OCI-LY1 (cell line): ENCODE measurements at regions not wholly inside any gene's neighbourhood (a gene's known extent, or its start where the extent isn't known, plus 50 kb on each side); places are given as distances from the start of the nearest gene placed in this dataset.
"Not testable (repeated sequence)": the region's sequence is repeated elsewhere in the genome, so short reads cannot be mapped to it uniquely, and the experiment has no call there.

Experiments used
- H2AFZ ChIP-seq: fragments of 200-600 bp; sonication (generic), shearing (Covaris generic); 2 replicates; pipeline ENCODE4 v1.6.0; 2014; ENCODE audit warnings: antibody characterized with exemption, mild to moderate bottlenecking, low read length
- H3F3A ChIP-seq: fragments of 200-600 bp; sonication (generic), shearing (Covaris generic); 2 replicates; pipeline ENCODE4 v1.6.0; 2014; ENCODE audit warnings: mild to moderate bottlenecking, antibody characterized with exemption, low read length, moderate library complexity; ENCODE audit not compliant: insufficient read depth
- H3K27ac ChIP-seq: fragments of 200-600 bp; sonication (generic); 2 replicates; pipeline ENCODE4 v1.5.1; 2014; ENCODE audit warnings: low read length, mixed run types, mild to moderate bottlenecking, low read depth; ENCODE audit not compliant: poor library complexity, severe bottlenecking
- H3K27me3 ChIP-seq: fragments of 200-600 bp; sonication (generic); 2 replicates; pipeline ENCODE4 v1.6.0; 2014; ENCODE audit warnings: antibody characterized with exemption, mild to moderate bottlenecking, low read length, moderate library complexity; ENCODE audit not compliant: insufficient read depth
- H3K36me3 ChIP-seq: fragments of 200-600 bp; sonication (generic); 2 replicates; pipeline ENCODE4 v1.6.1; 2014; ENCODE audit warnings: mild to moderate bottlenecking, antibody characterized with exemption, low read length, moderate library complexity, mixed read lengths; ENCODE audit not compliant: insufficient read depth
- H3K4me1 ChIP-seq: fragments of 200-600 bp; sonication (generic); 2 replicates; pipeline ENCODE4 v1.5.1; 2014; ENCODE audit warnings: mild to moderate bottlenecking, low read length, moderate library complexity; ENCODE audit not compliant: insufficient read depth, severe bottlenecking
- H3K4me2 ChIP-seq: fragments of 200-600 bp; sonication (generic), shearing (Covaris generic); 2 replicates; pipeline ENCODE4 v1.6.1; 2014; ENCODE audit warnings: low read length
- H3K4me3 ChIP-seq: fragments of 200-600 bp; sonication (generic); 2 replicates; pipeline ENCODE4 v1.5.1; 2014; ENCODE audit warnings: low read length, low read depth, mild to moderate bottlenecking, mixed read lengths; ENCODE audit not compliant: poor library complexity, severe bottlenecking
- H3K79me2 ChIP-seq: fragments of 200-600 bp; shearing (Covaris generic); 2 replicates; pipeline ENCODE4 v1.6.1; 2016; ENCODE audit warnings: mixed run types, low read length, mixed read lengths; ENCODE audit not compliant: insufficient read depth
- H3K9ac ChIP-seq: fragments of 200-600 bp; sonication (generic), shearing (Covaris generic); 2 replicates; pipeline ENCODE4 v1.6.1; 2014; ENCODE audit warnings: mild to moderate bottlenecking, low read length, mixed read lengths
- H3K9me2 ChIP-seq: fragments of 200-600 bp; sonication (generic), shearing (Covaris generic); 2 replicates; pipeline ENCODE4 v1.6.1; 2014; ENCODE audit warnings: low read depth, mild to moderate bottlenecking, low read length, mixed read lengths
- H3K9me3 ChIP-seq: fragments of 200-600 bp; shearing (Covaris generic); 2 replicates; pipeline ENCODE4 v1.6.1; 2014; ENCODE audit warnings: low read length, mixed read lengths
- H4K20me1 ChIP-seq: fragments of 200-600 bp; sonication (generic), shearing (Covaris generic); 2 replicates; pipeline ENCODE4 v1.6.0; 2016; ENCODE audit warnings: mild to moderate bottlenecking, low read length; ENCODE audit not compliant: insufficient read depth
- EZH2 ChIP-seq: fragments of 200-600 bp; sonication (generic), shearing (Covaris generic); IDR thresholded peaks from 2 replicates; pipeline ENCODE4 v1.8.0; 2017; ENCODE audit warnings: borderline replicate concordance, mixed run types, mild to moderate bottlenecking, antibody characterized with exemption, low read length, moderate library complexity, mixed read lengths
- TF ChIP-seq, protein P1 (sequence below): fragments of 200-600 bp; sonication (generic), shearing (Covaris generic); IDR thresholded peaks from 2 replicates; pipeline ENCODE4 v1.5.1; 2017; ENCODE audit warnings: mild to moderate bottlenecking, antibody characterized with exemption, low read length, moderate library complexity, mixed read lengths

DNA sequence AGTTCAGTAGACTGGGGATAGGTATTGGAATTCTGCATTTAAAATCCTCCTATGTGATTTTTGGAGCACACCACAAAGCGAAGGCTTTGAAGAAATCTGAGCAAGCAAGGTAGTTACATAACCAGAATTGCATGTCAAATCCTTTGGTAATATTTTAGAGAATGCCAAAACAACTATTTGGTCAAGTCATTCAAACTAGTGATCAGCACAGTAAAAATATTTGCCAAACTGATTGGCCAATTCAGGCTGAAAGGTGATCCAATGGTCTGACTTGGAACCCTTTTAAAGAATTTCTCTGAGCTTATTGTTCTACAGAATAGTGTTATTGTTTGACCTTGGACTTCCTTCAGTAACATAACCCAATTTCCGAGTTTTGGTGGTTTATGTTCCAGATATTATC lies 214.2 kb upstream of the ETAA1 start:
- Histone ChIP-seq H3K9me3 (no peaks in the 10 kb centered on the region), H3K36me3 (no peaks in the 10 kb centered on the region), H3K79me2 (no peaks in the 10 kb centered on the region), H3K4me2 (no peak overlapping the region), H3K4me3 (no peak overlapping the region), H4K20me1 (no peaks in the 10 kb centered on the region), H2AFZ (no peak overlapping the region), H3K9ac (no peak overlapping the region), H3K4me1 (no peaks in the 10 kb centered on the region), H3K27ac (no peak overlapping the region), H3K27me3 (no peaks in the 10 kb centered on the region), H3F3A (no peaks in the 10 kb centered on the region), H3K9me2 (no peaks in the 10 kb centered on the region)
- TF ChIP-seq, protein P1, sequence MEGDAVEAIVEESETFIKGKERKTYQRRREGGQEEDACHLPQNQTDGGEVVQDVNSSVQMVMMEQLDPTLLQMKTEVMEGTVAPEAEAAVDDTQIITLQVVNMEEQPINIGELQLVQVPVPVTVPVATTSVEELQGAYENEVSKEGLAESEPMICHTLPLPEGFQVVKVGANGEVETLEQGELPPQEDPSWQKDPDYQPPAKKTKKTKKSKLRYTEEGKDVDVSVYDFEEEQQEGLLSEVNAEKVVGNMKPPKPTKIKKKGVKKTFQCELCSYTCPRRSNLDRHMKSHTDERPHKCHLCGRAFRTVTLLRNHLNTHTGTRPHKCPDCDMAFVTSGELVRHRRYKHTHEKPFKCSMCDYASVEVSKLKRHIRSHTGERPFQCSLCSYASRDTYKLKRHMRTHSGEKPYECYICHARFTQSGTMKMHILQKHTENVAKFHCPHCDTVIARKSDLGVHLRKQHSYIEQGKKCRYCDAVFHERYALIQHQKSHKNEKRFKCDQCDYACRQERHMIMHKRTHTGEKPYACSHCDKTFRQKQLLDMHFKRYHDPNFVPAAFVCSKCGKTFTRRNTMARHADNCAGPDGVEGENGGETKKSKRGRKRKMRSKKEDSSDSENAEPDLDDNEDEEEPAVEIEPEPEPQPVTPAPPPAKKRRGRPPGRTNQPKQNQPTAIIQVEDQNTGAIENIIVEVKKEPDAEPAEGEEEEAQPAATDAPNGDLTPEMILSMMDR, result no peak
- no peak for TF ChIP-seq EZH2

DNA sequence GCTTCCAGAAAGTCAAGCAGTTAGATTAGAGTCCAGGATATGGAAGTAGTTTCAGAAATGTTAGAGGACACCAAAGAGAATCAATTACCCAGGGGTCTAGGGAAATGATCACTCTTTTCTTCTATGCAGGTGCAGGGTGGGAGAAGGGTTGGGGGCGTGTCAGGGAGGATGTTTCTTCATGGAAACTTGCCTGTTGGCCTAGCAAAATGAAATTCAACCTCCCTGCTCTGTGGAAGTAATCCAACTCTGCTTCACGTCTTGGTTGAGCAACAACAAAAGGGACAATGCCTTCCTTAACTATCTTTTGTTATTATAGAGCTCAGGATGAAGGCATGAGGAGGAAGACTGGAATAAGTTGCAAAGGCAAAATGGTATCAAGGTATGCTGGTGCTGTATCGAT lies 210.8 kb upstream of the ETAA1 start:
- Histone ChIP-seq H3K9ac (no peak overlapping the region), H3K4me2 (no peak overlapping the region), H3K4me1 (no peaks in the 10 kb centered on the region), H3F3A (no peaks in the 10 kb centered on the region), H3K4me3 (no peak overlapping the region), H3K36me3 (no peaks in the 10 kb centered on the region), H3K79me2 (no peaks in the 10 kb centered on the region), H4K20me1 (no peaks in the 10 kb centered on the region), H3K9me2 (no peaks in the 10 kb centered on the region), H3K27ac (no peak overlapping the region), H3K27me3 (no peaks in the 10 kb centered on the region), H2AFZ (no peak overlapping the region), H3K9me3 (no peaks in the 10 kb centered on the region)
- TF ChIP-seq EZH2, result no peak
- TF ChIP-seq, protein P1, result no peak

DNA sequence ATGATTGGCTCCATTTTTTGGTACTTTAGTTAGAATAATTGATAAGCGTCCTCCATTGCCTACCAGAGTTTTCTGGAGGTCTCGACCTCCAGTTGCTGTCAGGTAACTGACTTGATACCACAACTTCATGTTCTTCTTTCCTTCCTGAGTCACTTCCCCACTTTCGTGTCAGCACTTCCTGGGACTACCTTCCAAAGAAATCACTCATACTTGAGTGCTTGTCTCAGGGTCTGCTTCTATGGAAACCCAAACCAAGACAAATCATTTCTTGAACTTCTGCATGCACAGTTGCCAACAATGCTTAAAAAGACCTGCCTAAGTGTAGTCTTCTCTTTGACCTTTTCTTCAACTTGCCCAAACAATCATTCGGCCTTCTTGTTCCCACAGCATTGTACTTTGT lies 210.3 kb upstream of the ETAA1 start:
- no peaks in the 10 kb centered on the region for H3K36me3 ChIP-seq
- H3K9me2 ChIP-seq, result no peaks in the 10 kb centered on the region
- H3K27me3 ChIP-seq, result no peaks in the 10 kb centered on the region
- no peaks in the 10 kb centered on the region for H3K79me2 ChIP-seq
- no peak overlapping the region for H3K4me3 ChIP-seq
- H3K27ac ChIP-seq, result no peak overlapping the region
- H2AFZ ChIP-seq, result no peak overlapping the region
- TF ChIP-seq, protein P1, result no peak
- TF ChIP-seq EZH2, result no peak
- no peaks in the 10 kb centered on the region for H3K4me1 ChIP-seq
- H3K4me2 ChIP-seq, result no peak overlapping the region
- no peaks in the 10 kb centered on the region for H3F3A ChIP-seq
- no peaks in the 10 kb centered on the region for H3K9me3 ChIP-seq
- no peak overlapping the region for H3K9ac ChIP-seq
- no peaks in the 10 kb centered on the region for H4K20me1 ChIP-seq

DNA sequence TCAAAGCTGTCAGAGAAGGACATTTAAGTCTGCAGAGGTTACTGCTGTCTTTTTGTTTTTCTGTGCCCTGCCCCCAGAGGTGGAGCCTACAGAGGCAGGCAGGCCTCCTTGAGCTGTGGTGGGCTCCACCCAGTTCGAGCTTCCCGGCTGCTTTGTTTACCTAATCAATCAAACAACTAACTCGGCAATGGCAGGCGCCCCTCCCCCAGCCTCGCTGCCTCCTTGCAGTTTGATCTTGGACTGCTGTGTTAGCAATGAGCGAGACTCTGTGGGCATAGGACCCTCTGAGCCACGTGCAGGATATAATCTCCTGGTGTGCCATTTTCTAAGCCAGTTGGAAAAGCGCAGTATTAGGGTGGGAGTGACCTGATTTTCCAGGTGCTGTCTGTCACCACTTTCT lies 201.8 kb upstream of the ETAA1 start:
- H3K9me3 ChIP-seq, H3K4me2 ChIP-seq, H3K9ac ChIP-seq, H3K4me3 ChIP-seq, H3K79me2 ChIP-seq, H4K20me1 ChIP-seq, H3K9me2 ChIP-seq, H3F3A ChIP-seq, H3K27me3 ChIP-seq, H3K36me3 ChIP-seq, H3K27ac ChIP-seq, H2AFZ ChIP-seq, H3K4me1 ChIP-seq: not testable (repeated sequence)
